ENCODE measurements at regions not wholly inside any gene's neighbourhood (a gene's known extent, or its start where the extent isn't known, plus 50 kb on each side); places are given as distances from the start of the nearest gene placed in this dataset.

GRCh38 chr3:67804578-67804977 is 150.2 kb upstream of the SUCLG2 start:
- CTCF ChIA-PET, result no interaction called here

More at GRCh38 chr3:67804578-67804977, 150.2 kb upstream of the SUCLG2 start:
- H3K4me2 ChIP-seq (ENCODE audit: insufficient read depth, low read length), result no peak overlapping the region
- no peak for FAIRE-seq
- POLR2A ChIA-PET, result no interaction called here
- H3K79me2 ChIP-seq (ENCODE audit: control insufficient read depth, insufficient read depth, low read length), result no peaks in the 10 kb centered on the region
- no peak overlapping the region for H3K9ac ChIP-seq (replicated peaks; ENCODE audit: extremely low read depth, insufficient read depth, low read length)
- H3K36me3 ChIP-seq (ENCODE audit: control insufficient read depth in 2 of 2, extremely low read depth in 1 of 2, insufficient read depth in 2 of 2, low read length in 2 of 2), result no peaks in the 10 kb centered on the region
- intact Hi-C loops (cut with micrococcal nuclease) (no loop called here), dilution Hi-C loops (cut with MboI; ENCODE audit: extremely low pct_ligation_motif_present, low sequenced_read_pairs) (no loop called here)
- DNase-seq (ENCODE audit: low read depth, low spot score), result no peak
- H3K27me3 ChIP-seq (ENCODE audit: control insufficient read depth in 2 of 2, insufficient read depth in 2 of 2, low read length in 2 of 2), result no peaks in the 10 kb centered on the region
- H3K9me3 ChIP-seq (replicated peaks; ENCODE audit: control insufficient read depth, insufficient read depth, low read length), result no peaks in the 10 kb centered on the region
- no peak for TF ChIP-seq FOS (IDR thresholded peaks at IDR 0.05; ENCODE audit: borderline replicate concordance, insufficient read depth, low read length)
- no peak for TF ChIP-seq GATA2 (IDR thresholded peaks at IDR 0.05; ENCODE audit: insufficient read depth, insufficient read length, low read depth, low read length)
- no peak for TF ChIP-seq MAX (IDR thresholded peaks at IDR 0.05; ENCODE audit: insufficient read depth, insufficient read length)
- no peak for TF ChIP-seq CTCF (IDR thresholded peaks at IDR 0.05; ENCODE audit: extremely low read depth in 1 of 2, insufficient read depth in 1 of 2, low read depth in 1 of 2, low read length in 2 of 2)
- TF ChIP-seq JUN (IDR thresholded peaks at IDR 0.05; ENCODE audit: borderline replicate concordance, insufficient read depth, insufficient read length, low read depth), result no peak
- TF ChIP-seq MYC (IDR thresholded peaks at IDR 0.05; ENCODE audit: low read depth, low read length), result no peak
- no peak for TF ChIP-seq EZH2 (IDR thresholded peaks at IDR 0.05; ENCODE audit: borderline replicate concordance, low read depth, low read length, severe bottlenecking)
- BruUV-seq (replicated peaks), result no TSS peak
- H2AFZ ChIP-seq (ENCODE audit: low read depth, low read length), result no peak overlapping the region
- no peak overlapping the region for H3K4me3 ChIP-seq (replicated peaks in 1 of 3; ENCODE audit: insufficient read depth in 1 of 3, low read depth in 1 of 3, low read length in 3 of 3)
- no peaks in the 10 kb centered on the region for H3K9me1 ChIP-seq (replicated peaks; ENCODE audit: control insufficient read depth, extremely low read depth, insufficient read depth, low read length)
- no peaks in the 10 kb centered on the region for H3K4me1 ChIP-seq (ENCODE audit: control insufficient read depth, extremely low read depth, insufficient read depth, low read length)
- H3K27ac ChIP-seq (ENCODE audit: insufficient read depth, low read depth, low read length), result no peak overlapping the region
- no peaks in the 10 kb centered on the region for H4K20me1 ChIP-seq (replicated peaks; ENCODE audit: control insufficient read depth, extremely low read depth, insufficient read depth, low read length)

Measured in endothelial cell of umbilical vein (primary cell).